NCI-H748 treated with DMSO at 0.1 percent for 48 hours (cell line): ENCODE measurements at regions not wholly inside any gene's neighbourhood (a gene's known extent, or its start where the extent isn't known, plus 50 kb on each side); places are given as distances from the start of the nearest gene placed in this dataset.

Experiments used
- DNase-seq: peaks from one replicate; lab custom pipeline; 2025; lab: John Stamatoyannopoulos, UW

GRCh38 chr7:46203926-46204325 lies 282.9 kb upstream of the IGFBP3 start:
- DNase-seq: no peak

GRCh38 chr7:46202379-46202778 lies 281.3 kb upstream of the IGFBP3 start:
- no peak for DNase-seq

- no peak for DNase-seq
Measured at GRCh38 chr7:46201961-46202360, 280.9 kb upstream of the IGFBP3 start.

- DNase-seq: no peak
Measured at GRCh38 chr7:46198701-46199100, 277.6 kb upstream of the IGFBP3 start.

GRCh38 chr7:46197785-46198540 lies 276.9 kb upstream of the IGFBP3 start:
- DNase-seq: no peak

GRCh38 chr7:46195934-46196333 lies 274.9 kb upstream of the IGFBP3 start:
- no peak for DNase-seq

GRCh38 chr7:46192271-46192670 lies 271.2 kb upstream of the IGFBP3 start:
- DNase-seq: no peak

- DNase-seq: no peak
Measured at GRCh38 chr7:46191776-46192175, 270.7 kb upstream of the IGFBP3 start.

- DNase-seq: no peak
Measured at GRCh38 chr7:46191296-46191695, 270.2 kb upstream of the IGFBP3 start.

- no peak for DNase-seq
Measured at GRCh38 chr7:46189255-46189790, 268.3 kb upstream of the IGFBP3 start.

GRCh38 chr7:46186131-46186530 lies 265.1 kb upstream of the IGFBP3 start:
- no peak for DNase-seq

GRCh38 chr7:46179061-46179610 lies 258.1 kb upstream of the IGFBP3 start:
- DNase-seq: no peak

- no peak for DNase-seq
Measured at GRCh38 chr7:46178661-46179060, 257.6 kb upstream of the IGFBP3 start.

- no peak for DNase-seq
Measured at GRCh38 chr7:46177821-46178220, 256.7 kb upstream of the IGFBP3 start.

GRCh38 chr7:46175221-46175620 lies 254.1 kb upstream of the IGFBP3 start:
- DNase-seq: no peak

- DNase-seq: no peak
Measured at GRCh38 chr7:46174196-46174580, 253.1 kb upstream of the IGFBP3 start.

GRCh38 chr7:46173476-46174195 lies 252.6 kb upstream of the IGFBP3 start:
- no peak for DNase-seq

GRCh38 chr7:46170792-46171191 lies 249.7 kb upstream of the IGFBP3 start:
- DNase-seq: no peak

- no peak for DNase-seq
Measured at GRCh38 chr7:46170021-46170420, 248.9 kb upstream of the IGFBP3 start.

GRCh38 chr7:46169384-46169755 lies 248.3 kb upstream of the IGFBP3 start:
- no peak for DNase-seq

GRCh38 chr7:46168671-46169383 lies 247.8 kb upstream of the IGFBP3 start:
- no peak for DNase-seq

- DNase-seq: no peak
Measured at GRCh38 chr7:46168231-46168630, 247.2 kb upstream of the IGFBP3 start.
